Gastroesophageal sphincter (tissue), 4 donors: ENCODE measurements at regions not wholly inside any gene's neighbourhood (a gene's known extent, or its start where the extent isn't known, plus 50 kb on each side); places are given as distances from the start of the nearest gene placed in this dataset.

ENCODE experiments used
- ATAC-seq: fragments of 150-250 bp; one replicate; pipeline ENCODE4 v1.9.1; 2016; ENCODE audit warnings: mild to moderate bottlenecking, moderate library complexity
- H3K27ac ChIP-seq, 4 donors: fragments of 200-600 bp; sonication (generic) in 3 of 4; 1 replicate in 3 of 4; 2 replicates in 1 of 4; pipeline ENCODE4 v1.5.1; 2016 to 2019
- H3K27me3 ChIP-seq: fragments of 200-600 bp; sonication (generic); one replicate; pipeline ENCODE4 v1.5.1; 2019
- H3K36me3 ChIP-seq, 2 donors: fragments of 200-600 bp; sonication (generic); one replicate each; pipeline ENCODE4 v1.5.1; 2019; ENCODE audit warnings: control low read depth in 1 of 2
- H3K4me1 ChIP-seq, 3 donors: fragments of 200-600 bp; sonication (generic); 1 replicate in 2 of 3; 2 replicates in 1 of 3; pipeline ENCODE4 v1.5.1; 2016 to 2019; ENCODE audit warnings: control low read depth in 2 of 3
- H3K4me3 ChIP-seq, 2 donors: fragments of 200-600 bp; sonication (generic); one replicate each; pipeline ENCODE4 v1.5.1; 2019; ENCODE audit warnings: mild to moderate bottlenecking in 1 of 2, moderate library complexity in 1 of 2
- H3K9me3 ChIP-seq, 3 donors: fragments of 200-600 bp; sonication (generic); one replicate each; pipeline ENCODE4 v1.5.1; 2017 to 2019; ENCODE audit warnings: control low read depth in 2 of 3
- CTCF ChIP-seq, 4 experiments: fragments of 200-600 bp in 2 of 4; fragments of 450-650 bp in 2 of 4; sonication (generic) in 1 of 4; IDR thresholded peaks; one replicate each; pipeline ENCODE4 v1.5.1; 2017 to 2019; ENCODE audit warnings: antibody characterized with exemption in 4 of 4, mild to moderate bottlenecking in 2 of 4, moderate library complexity in 2 of 4
- EP300 ChIP-seq: sonication (generic); formaldehyde crosslinking; IDR thresholded peaks from one replicate; pipeline ENCODE4 v1.6.1; 2017; ENCODE audit warnings: antibody characterized with exemption, mild to moderate bottlenecking
- POLR2A ChIP-seq, 2 donors: fragments of 450-650 bp; IDR thresholded peaks; one replicate each; pipeline ENCODE4 v1.6.1; 2017; ENCODE audit warnings: antibody characterized with exemption in 2 of 2, mild to moderate bottlenecking in 2 of 2, moderate library complexity in 1 of 2
- POLR2AphosphoS5 ChIP-seq: sonication (generic); formaldehyde crosslinking; IDR thresholded peaks from one replicate; pipeline ENCODE4 v1.6.1; 2017; ENCODE audit warnings: antibody characterized with exemption
- WGBS, 2 donors: methylation state at CpG; one replicate each; pipeline ENCODE4 v1.1.5; 2018; ENCODE audit warnings: low coverage in 1 of 2; 5-methylcytosine and 5-hydroxymethylcytosine counted together

GRCh38 chr5:141735823-141736222, 53.8 kb upstream of the ARAP3 start:
- ATAC-seq = no peak
- H3K27ac ChIP-seq = no peak overlapping the region
- 56% methylated on average over 1 of the region's 1 CpG; no CpG with 5 or more reads in 1 of the 2 donors for WGBS, 2 donors
- no peaks in the 10 kb centered on the region for H3K9me3 ChIP-seq
- no peaks in the 10 kb centered on the region for H3K4me1 ChIP-seq
- peaks cover 15% of the 10 kb centered on the region for H3K27me3 ChIP-seq
- no peaks in the 10 kb centered on the region for H3K36me3 ChIP-seq
- TF ChIP-seq CTCF (IDR thresholded peaks at IDR 0.05) (no peak), EP300 (no peak)
- no peak overlapping the region for H3K4me3 ChIP-seq

- H3K4me3 ChIP-seq = no peak overlapping the region
- no peaks in the 10 kb centered on the region for H3K36me3 ChIP-seq
- ATAC-seq = no peak
- no peaks in the 10 kb centered on the region for H3K9me3 ChIP-seq
- no peak overlapping the region for H3K27ac ChIP-seq
- H3K4me1 ChIP-seq = no peaks in the 10 kb centered on the region
- TF ChIP-seq EP300 = no peak
- WGBS, 2 donors = 33 to 34% methylated on average over 2 to 3 of the region's 4 CpGs
- peaks cover 15% of the 10 kb centered on the region for H3K27me3 ChIP-seq
Measured at GRCh38 chr5:141734501-141735229, 52.6 kb upstream of the ARAP3 start.

DNA sequence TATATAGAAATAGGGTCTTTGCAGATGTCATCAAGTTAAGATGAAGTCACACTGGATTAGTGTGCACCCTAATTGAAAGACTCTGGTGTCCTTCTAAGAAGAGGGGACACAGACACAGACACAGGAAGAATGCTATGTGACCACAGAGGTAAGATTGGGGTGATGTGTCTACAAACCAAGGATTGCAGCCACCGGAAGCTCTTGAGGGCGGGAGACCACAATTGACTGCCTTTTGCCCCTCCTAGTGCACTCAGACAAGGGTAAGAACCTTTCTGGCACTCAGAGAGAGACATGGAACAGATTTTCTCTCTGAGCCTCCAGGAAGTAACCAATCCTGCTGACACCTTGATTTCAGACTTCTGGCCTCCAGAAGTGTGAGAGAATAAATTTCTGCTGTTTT, 51.2 kb upstream of the ARAP3 start:
- ATAC-seq = no peak

GRCh38 chr5:141732417-141732816, 50.4 kb upstream of the ARAP3 start:
- peaks cover 14% of the 10 kb centered on the region for H3K27me3 ChIP-seq
- no peaks in the 10 kb centered on the region for H3K4me1 ChIP-seq
- no peak overlapping the region for H3K4me3 ChIP-seq
- H3K9me3 ChIP-seq = no peaks in the 10 kb centered on the region
- H3K36me3 ChIP-seq = no peaks in the 10 kb centered on the region
- no peak overlapping the region for H3K27ac ChIP-seq
- no peak for ATAC-seq
- TF ChIP-seq CTCF (IDR thresholded peaks at IDR 0.05) (no peak), POLR2AphosphoS5 (no peak), POLR2A (IDR thresholded peaks at IDR 0.05) (no peak), EP300 (no peak)

More for the DNA sequence above, 51.2 kb upstream of the ARAP3 start:
- WGBS, 2 donors = 62% methylated on average over 2 of the region's 2 CpGs; no CpG with 5 or more reads in 1 of the 2 donors
- no peaks in the 10 kb centered on the region for H3K9me3 ChIP-seq
- no peaks in the 10 kb centered on the region for H3K36me3 ChIP-seq
- no peak overlapping the region for H3K4me3 ChIP-seq
- H3K27me3 ChIP-seq = peaks cover 15% of the 10 kb centered on the region
- no peak overlapping the region for H3K27ac ChIP-seq
- no peaks in the 10 kb centered on the region for H3K4me1 ChIP-seq
- TF ChIP-seq CTCF (IDR thresholded peaks at IDR 0.05) = no peak
- TF ChIP-seq POLR2A (IDR thresholded peaks at IDR 0.05) = no peak
- no peak for TF ChIP-seq POLR2AphosphoS5
- TF ChIP-seq EP300 = no peak
